NCI-H510A (cell line): ENCODE measurements at regions not wholly inside any gene's neighbourhood (a gene's known extent, or its start where the extent isn't known, plus 50 kb on each side); places are given as distances from the start of the nearest gene placed in this dataset.

Experiments
- DNase-seq: peaks from one replicate; lab custom pipeline; 2025; lab: John Stamatoyannopoulos, UW

DNA sequence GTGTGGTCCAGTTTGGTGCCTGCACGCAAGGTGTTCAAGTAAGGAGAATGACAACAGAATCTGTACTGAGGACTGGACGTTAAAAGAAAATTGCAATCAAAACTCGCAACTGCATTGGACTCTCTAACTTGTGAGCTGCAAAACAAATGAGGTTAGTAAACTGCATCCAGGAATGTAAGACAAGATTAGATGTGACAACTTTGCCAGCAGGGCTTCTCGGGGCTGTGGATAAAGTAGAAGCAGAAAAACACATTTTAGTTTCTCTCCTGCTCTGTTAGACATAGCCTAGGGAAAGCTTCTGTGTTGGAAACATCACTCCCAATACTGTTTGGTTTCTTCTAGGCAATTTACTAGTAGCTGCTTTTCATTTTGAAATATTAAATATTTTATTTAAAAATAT is 338.2 kb upstream of the NAV3 start:
- DNase-seq: no peak

- DNase-seq: no peak
Observed at GRCh38 chr12:77489331-77489970, 341.2 kb upstream of the NAV3 start.

- no peak for DNase-seq
Observed at GRCh38 chr12:77488041-77488620, 342.6 kb upstream of the NAV3 start.

DNA sequence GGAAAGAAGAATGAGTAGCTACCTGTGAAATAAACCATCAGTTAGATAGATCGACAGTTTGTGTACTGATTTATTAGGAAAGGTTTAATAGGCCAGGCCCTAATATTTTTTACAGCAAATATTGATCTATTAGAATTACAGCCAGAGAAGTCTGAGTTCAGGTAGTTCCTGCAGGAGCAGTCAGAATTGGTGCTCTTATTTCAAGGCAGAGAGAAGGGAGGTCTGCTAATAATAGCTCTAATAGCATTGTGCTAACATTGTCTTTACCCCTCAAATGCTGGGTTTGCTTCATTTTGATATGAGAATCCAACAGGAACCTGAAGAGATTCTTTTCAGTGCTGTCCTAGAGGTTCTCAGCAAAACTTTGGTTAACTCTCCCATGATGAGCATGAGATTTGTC is 343.8 kb upstream of the NAV3 start:
- no peak for DNase-seq

GRCh38 chr12:77485961-77486854 is 344.5 kb upstream of the NAV3 start:
- no peak for DNase-seq

DNA sequence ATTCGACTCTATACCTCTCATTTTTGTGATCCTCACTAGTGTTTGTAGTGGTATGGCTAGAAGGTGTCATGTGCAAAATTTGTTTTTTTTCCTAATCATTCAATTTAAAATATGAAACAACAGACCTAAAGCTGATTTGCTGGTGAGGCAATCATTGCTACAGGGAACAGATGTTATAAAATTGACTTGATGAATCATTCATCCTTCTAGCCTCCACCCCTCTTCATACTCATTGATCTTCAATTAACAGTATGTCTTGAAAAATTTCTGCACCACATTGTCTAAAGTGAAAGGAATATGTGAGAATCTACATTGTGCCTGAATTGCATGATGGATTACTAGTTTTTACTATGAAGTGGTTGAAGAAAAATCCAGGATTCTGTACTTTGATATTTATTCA is 349.0 kb upstream of the NAV3 start:
- DNase-seq: no peak

GRCh38 chr12:77477907-77478533 is 352.7 kb upstream of the NAV3 start:
- no peak for DNase-seq

DNA sequence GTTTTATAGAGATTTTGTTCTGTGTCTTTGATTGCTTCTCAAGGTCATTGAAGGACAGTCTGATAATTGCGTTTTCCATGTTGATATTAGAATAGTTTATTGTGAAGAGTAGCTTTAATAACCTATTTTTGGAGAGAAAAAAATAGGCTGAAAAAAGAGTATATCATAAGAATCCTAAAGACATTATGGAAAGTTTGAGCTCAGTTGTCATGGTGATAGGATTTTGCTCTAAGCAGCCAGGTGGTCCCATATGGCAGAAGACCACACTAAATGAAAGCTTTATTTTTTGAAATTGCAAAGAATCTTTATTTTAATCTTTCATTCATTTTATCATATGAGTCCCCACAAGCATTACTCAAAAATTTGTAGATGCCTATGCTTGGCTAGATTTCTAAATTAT is 358.9 kb upstream of the NAV3 start:
- no peak for DNase-seq

DNA sequence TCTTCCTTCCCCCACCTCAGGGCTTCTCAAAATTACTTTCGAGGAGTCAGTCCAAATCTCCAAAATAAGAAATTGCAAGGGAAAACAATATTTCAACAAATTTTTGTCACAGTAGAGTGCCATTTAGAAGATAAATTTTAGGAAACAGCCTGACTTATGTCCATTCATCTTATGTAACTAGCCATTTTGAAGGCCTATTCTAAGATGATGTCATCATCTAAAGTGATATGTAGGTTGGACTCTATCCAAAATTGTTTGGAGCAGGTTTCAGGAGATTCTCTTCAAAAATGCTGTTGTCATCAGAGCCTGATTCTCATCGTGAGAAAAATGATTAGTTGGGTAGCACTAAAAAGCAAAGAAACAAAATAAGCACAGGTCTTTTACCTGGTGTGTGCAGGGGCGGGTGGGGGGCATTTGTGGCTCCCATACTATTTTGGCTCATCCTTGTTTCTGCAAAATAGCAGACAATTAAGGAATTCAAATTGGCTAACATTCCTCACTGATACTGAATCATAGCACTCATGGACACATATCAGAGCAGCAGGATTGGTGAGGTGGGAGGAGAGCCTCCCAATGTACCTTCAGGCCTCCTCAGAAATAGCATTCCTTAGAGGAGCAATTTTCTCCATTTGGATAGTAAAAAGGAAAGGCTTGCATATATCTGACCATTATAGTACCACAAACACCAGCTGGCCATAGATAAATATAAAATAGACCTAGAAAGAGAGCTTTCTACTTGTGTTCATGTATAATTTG is 360.9 kb upstream of the NAV3 start:
- DNase-seq: no peak

GRCh38 chr12:77442633-77443032 is 377.3 kb upstream of the E2F7 start:
- DNase-seq: no peak

GRCh38 chr12:77439749-77440148 is 374.4 kb upstream of the E2F7 start:
- DNase-seq: no peak

DNA sequence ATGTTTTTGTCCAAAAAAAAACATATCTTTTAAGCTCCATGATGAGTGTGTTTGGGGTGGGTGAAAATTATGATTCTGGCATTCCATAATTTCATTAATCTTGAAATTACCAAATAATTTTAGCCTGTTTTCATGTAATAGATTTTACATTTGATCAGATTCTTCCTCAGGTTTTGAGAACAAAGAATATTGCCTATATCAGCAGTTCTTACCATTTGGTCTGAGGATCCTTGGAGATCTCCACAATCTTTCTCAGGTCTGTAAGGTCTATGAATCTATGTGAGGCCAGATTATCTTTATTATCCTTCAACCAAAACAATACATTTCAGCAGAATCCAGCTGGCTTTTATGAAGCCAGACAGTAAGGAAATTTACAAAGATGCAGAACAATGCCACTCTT is 373.3 kb upstream of the E2F7 start:
- DNase-seq: no peak

DNA sequence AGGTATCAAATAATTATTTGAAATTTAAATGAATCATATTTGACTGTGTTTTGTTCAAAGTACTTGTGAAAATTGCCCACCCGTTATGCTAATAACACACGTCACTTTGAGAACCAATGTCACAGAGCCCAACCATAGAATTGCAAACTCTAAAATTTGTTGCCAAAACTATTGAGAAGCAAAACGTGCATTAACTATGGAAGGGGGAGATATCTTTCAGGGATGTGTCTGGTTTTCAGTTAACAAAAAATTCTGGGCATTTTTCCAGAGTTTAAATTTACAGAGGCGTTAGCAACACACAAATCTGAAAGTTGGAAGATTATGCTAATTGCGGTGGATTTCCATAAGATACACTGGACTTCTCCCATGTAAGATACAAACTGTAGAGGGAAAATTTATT is 371.8 kb upstream of the E2F7 start:
- DNase-seq: no peak

- DNase-seq: no peak
Observed at GRCh38 chr12:77435446-77436091, 370.2 kb upstream of the E2F7 start.

GRCh38 chr12:77433799-77434198 is 368.4 kb upstream of the E2F7 start:
- DNase-seq: no peak

DNA sequence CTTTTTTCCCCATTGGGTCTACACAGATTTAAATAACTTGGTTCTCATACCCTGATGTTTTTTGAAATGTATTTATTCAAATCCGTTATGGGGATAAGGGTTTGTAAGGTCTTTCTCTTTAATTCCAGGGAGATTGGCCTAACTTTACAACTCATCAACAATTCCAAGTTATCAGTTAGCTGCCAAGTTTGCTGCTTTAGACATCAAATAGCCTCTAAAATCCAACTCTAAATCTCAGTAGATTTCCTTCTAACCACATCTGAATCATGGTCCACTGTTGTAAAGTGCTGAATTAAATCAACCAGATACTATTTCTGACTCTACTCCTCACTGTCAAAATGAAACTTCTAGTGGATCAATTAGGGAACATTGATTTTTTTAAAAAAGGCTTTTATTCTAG is 364.1 kb upstream of the E2F7 start:
- DNase-seq: no peak

DNA sequence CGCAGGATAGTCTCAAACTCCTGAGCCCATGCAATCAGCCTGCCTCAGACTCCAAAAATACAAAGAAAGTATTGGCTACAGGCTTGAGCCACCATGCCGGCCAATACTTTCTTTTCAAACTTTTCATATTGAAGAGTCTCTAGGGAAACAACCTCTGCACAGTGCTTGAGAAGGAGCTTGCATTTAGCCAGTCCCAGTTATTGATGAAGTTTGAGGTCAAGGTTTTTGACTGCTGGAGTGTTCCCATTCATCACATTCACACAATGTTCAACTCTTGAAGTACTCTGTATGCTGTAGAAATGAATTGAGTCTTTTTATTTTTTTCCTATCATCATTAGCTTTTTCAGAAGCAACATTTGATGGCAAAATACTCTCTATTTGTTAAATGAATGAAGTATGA is 355.8 kb upstream of the E2F7 start:
- DNase-seq: no peak

DNA sequence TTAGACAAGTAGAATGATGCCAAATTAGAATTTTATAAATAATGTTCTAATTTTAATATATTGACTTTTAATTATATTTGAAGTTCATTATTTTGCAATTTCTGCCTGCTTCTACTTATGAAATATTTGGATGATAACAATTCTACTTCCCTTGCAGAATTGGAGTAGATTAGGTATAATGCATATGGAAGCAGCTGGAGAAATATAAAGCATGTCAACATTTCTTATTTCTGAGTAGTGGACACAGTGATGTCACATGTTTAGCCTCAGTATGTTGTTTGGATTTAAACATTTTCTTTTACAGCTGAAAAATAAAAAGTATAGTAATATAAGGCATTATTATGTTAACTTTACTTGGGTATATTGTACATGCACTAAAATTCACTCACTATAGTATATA is 344.2 kb upstream of the E2F7 start:
- DNase-seq: no peak

GRCh38 chr12:77407931-77408330 is 342.6 kb upstream of the E2F7 start:
- no peak for DNase-seq

GRCh38 chr12:77406219-77406905 is 341.0 kb upstream of the E2F7 start:
- DNase-seq: no peak

DNA sequence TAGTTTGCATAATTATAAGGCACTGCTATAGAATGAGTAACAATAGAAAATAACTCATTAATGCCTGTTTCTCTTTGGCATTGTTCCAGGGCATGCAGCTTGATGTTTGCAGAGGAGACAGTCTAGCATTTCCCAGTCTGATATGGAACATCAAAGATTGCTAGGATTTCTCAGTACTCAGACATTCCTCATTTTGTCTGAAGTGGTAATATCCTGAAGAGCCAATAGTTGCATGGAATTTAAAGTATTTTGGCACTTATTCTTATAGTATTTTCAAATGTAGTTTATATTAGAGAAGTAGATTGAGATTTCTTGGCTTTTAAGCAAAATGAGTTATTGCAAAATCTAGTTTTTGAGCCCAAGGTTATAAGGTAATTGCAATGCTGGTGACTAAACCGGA is 337.3 kb upstream of the E2F7 start:
- DNase-seq: peak; percentile 6
